ENCODE measurements at regions not wholly inside any gene's neighbourhood (a gene's known extent, or its start where the extent isn't known, plus 50 kb on each side); places are given as distances from the start of the nearest gene placed in this dataset.
A peak's percentile ranks its signal among the peaks of the same experiment; 100 is the strongest.
"Not testable (repeated sequence)": the region's sequence is repeated elsewhere in the genome, so short reads cannot be mapped to it uniquely, and the experiment has no call there.

DNA sequence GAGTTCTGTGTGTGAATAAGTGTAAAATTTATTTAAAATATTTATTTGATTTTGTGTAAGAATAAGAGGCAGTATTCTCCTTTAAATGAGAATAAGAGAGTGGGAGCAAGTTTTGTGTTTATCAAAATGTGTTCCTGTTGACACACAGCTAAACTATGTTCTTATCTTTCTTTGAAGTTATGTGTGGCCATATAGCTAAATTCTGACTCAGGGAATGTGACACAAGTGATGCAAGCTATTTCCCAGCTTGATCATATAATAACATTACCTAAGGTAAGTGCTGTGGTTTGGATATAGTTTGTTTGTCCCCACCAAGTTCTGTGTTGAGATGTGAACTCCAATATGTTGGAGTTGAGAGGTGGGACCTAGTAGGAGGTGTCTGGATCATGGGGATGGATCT lies 740.0 kb upstream of the IGFBP7 start:
- ATAC-seq (no peak), DNase-seq (no peak)
- intact Hi-C loops (cut with DNase I) = no loop called here

GRCh38 chr4:57832083-57832482 lies 721.9 kb upstream of the IGFBP7 start:
- intact Hi-C loops (cut with DNase I) = no loop called here
- ATAC-seq (no peak), DNase-seq (no peak)

GRCh38 chr4:57789666-57790065 lies 679.5 kb upstream of the IGFBP7 start:
- DNase-seq (no peak), ATAC-seq (no peak)
- intact Hi-C loops (cut with DNase I) = no loop called here

- intact Hi-C loops (cut with DNase I) = no loop called here
- DNase-seq = no peak
- no peak for ATAC-seq
Measured at GRCh38 chr4:57777876-57778275, 667.7 kb upstream of the IGFBP7 start.

GRCh38 chr4:57774681-57775080 lies 664.5 kb upstream of the IGFBP7 start:
- DNase-seq = no peak
- no peak for ATAC-seq
- intact Hi-C loops (cut with DNase I) = no loop called here

DNA sequence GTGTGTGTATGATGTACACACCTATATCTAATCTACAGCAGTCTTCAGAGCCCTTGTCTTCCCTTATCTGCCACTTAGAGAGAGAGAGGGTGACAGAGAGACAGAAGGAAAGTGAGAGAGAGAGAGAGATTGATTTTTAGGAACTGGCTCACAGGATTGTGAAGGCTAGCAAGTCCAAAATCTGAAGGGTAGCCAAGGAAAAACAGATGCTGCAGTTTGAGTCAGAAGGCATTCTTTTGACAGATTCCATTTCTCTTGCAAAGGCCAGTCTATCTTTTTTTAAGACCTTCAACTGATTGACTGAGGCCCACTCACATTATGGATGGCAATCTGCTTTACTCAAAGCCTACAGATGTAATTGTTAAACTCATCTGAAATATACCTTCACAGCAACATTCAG lies 664.0 kb upstream of the IGFBP7 start:
- ATAC-seq = no peak
- DNase-seq = no peak
- intact Hi-C loops (cut with DNase I) = no loop called here

GRCh38 chr4:57766341-57766740 lies 656.2 kb upstream of the IGFBP7 start:
- DNase-seq = no peak
- no peak for ATAC-seq
- intact Hi-C loops (cut with DNase I) = no loop called here

DNA sequence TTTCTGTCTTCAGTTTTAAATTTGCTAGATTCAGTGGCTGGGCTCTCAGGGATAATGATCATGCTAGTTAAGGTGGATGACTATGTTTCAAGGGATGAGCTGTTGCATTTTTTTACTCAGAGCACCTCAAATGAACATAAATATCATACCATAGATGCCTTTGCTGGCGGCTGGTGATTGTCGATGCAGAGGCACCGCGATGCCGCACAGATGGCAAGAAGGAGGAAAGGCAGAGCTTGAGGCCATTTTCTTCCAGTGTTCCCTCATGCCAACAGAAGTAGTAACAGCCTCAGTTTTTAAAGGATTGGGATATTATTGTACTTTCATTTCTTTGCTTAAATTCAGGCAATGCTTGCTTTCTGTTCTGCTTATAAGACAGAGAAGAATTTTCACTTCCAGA lies 654.7 kb upstream of the IGFBP7 start:
- ATAC-seq = no peak
- intact Hi-C loops (cut with DNase I) = no loop called here
- DNase-seq = no peak

- no peak for ATAC-seq
- intact Hi-C loops (cut with DNase I) = no loop called here
Measured at GRCh38 chr4:57763070-57763469, 652.9 kb upstream of the IGFBP7 start.

GRCh38 chr4:57740625-57741190 lies 630.5 kb upstream of the IGFBP7 start:
- intact Hi-C loops (cut with DNase I) = no loop called here
- DNase-seq = no peak
- ATAC-seq = no peak

More at GRCh38 chr4:57763070-57763469, 652.9 kb upstream of the IGFBP7 start:
- DNase-seq = no peak

GRCh38 chr4:57736781-57737180 lies 626.6 kb upstream of the IGFBP7 start:
- ATAC-seq = no peak
- no peak for DNase-seq
- intact Hi-C loops (cut with DNase I) = no loop called here

DNA sequence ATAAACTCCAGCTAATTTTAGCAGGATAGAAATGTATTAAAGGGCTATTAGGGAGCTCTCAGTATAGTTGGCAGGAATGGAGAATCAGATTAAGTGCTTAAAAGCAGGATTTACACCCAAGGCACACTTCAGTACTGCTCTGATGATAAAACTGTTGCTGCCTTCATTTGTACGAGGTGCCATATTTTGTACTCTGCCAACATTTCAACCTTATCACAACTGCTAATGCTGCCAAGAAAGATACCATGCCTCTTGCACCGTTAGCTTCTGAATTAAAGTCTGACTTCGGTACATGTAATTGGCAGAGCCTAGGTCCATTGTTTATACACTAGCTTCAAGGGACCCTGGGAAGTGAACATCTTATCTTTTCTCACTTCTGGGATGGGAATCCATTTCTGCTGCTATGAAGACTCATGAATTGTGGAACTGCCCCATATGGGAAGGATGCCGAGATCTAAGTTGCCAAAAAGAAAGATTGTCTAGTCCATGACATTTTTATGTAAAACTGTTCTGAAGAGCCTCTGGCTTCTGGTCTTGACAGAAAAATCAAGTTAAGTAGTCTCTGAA lies 624.0 kb upstream of the IGFBP7 start:
- intact Hi-C loops (cut with DNase I) = no loop called here
- ATAC-seq = peak; percentile 91 to 96
- no peak for DNase-seq

- intact Hi-C loops (cut with DNase I); DNase-seq; ATAC-seq: not testable (repeated sequence)
Measured at GRCh38 chr4:57729775-57730570, 619.8 kb upstream of the IGFBP7 start.

GRCh38 chr4:57726154-57726553 lies 616.0 kb upstream of the IGFBP7 start:
- intact Hi-C loops (cut with DNase I) = no loop called here
- DNase-seq (no peak), ATAC-seq (no peak)

- ATAC-seq = no peak
- intact Hi-C loops (cut with DNase I) = no loop called here
- no peak for DNase-seq
Measured at GRCh38 chr4:57719456-57719855, 609.3 kb upstream of the IGFBP7 start.

DNA sequence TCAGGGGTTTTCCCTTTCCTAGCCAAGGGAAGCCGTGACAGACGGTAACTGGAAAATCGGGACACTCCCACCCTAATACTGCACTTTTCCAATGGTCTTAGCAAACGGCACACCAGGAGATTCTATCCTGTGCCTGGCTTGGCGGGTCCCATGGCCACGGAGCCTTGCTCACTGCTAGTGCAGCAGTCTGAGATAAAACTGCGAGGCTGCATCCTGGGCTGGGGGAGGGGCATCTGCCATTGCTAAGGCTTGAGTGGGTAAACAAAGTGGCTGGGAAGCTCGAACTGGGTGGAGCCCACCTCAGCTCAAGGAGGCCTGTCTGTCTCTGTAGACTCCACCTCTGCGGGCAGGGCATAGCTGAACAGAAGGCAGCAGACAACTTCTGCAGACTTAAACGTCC lies 604.1 kb upstream of the IGFBP7 start:
- ATAC-seq; DNase-seq; intact Hi-C loops (cut with DNase I): not testable (repeated sequence)

DNA sequence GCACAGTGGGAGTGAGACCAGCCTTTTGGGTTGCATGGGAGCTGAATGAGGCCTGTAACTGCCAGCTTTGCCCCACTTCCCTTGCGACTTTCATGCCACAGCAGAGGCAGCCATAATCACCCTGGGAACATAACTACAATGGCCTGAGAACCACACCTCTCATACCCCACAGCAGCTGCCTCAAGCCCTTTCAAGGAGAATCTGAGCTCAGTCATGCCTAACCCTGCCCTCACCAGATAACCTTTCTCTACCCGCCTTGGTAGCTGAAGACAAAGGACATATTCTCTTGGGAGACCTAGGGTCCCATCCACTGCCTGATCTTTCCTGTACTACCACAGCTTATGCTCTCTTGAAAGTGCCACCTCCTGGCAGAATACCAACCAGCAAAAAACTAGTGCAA lies 599.9 kb upstream of the IGFBP7 start:
- DNase-seq (no peak), ATAC-seq (no peak)
- intact Hi-C loops (cut with DNase I) = no loop called here

GRCh38 chr4:57691370-57691769 lies 581.2 kb upstream of the IGFBP7 start:
- intact Hi-C loops (cut with DNase I) = no loop called here
- ATAC-seq (no peak), DNase-seq (no peak)

DNA sequence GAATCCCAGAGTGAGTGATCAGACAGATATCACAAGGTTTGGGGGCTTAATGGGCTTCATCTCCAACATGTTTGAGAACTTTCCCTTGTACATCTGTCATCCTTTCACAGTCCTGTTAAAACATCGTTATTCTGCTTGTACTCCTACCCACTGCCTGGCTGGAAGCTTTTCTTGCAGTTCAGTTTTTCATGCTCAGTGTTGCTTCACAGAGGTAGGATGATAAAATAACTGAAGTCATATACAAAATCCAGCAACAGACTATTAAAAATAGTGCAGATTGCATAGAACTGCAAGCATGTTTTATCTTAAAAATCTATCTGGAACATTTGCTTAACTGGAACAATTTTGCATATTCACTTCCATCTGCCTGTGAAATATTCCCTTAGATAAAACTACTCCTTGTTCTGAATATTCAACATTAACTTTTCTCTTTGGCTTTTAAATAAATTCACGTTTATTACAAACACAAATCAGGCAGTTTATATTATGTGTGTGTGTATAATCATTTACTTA lies 579.6 kb upstream of the IGFBP7 start:
- ATAC-seq (no peak), DNase-seq (no peak)
- intact Hi-C loops (cut with DNase I) = no loop called here

GRCh38 chr4:57682275-57682674 lies 572.1 kb upstream of the IGFBP7 start:
- no peak for DNase-seq
- intact Hi-C loops (cut with DNase I) = no loop called here
- no peak for ATAC-seq

GRCh38 chr4:57679969-57680368 lies 569.8 kb upstream of the IGFBP7 start:
- no peak for DNase-seq
- intact Hi-C loops (cut with DNase I) = no loop called here
- no peak for ATAC-seq

All from left cardiac atrium (tissue), 4 donors.